B cell (primary cell): ENCODE measurements at regions not wholly inside any gene's neighbourhood (a gene's known extent, or its start where the extent isn't known, plus 50 kb on each side); places are given as distances from the start of the nearest gene placed in this dataset.

Experiments
- ATAC-seq: fragments of 200-7000 bp; cut with Tn5 transposase; one replicate; pipeline ENCODE4 v1.10.0; 2021; ENCODE audit warnings: low read depth, mild to moderate bottlenecking, moderate number of reproducible peaks, moderate library complexity
- CTCF ChIA-PET: fragments of 350-600 bp; sonication (Branson Sonifier 250); formaldehyde crosslinking; loops from one replicate; lab custom pipeline; 2021; ENCODE audit warnings: antibody characterized with exemption, inconsistent platforms; lab: Charles Lee
- POLR2A ChIA-PET: fragments of 350-600 bp; sonication (Branson Sonifier 250); formaldehyde crosslinking; loops from one replicate; lab custom pipeline; 2021; ENCODE audit warnings: antibody characterized with exemption; lab: Charles Lee
- DNase-seq: peaks from one replicate; pipeline ENCODE4 v3.0.0; 2013
- H2AFZ ChIP-seq: 2 replicates; pipeline ENCODE4 v1.6.1; 2012; ENCODE audit warnings: mild to moderate bottlenecking, low read depth, low read length; ENCODE audit not compliant: insufficient read depth, poor library complexity, severe bottlenecking
- H3K27ac ChIP-seq, 2 donors: 1 replicate in 1 of 2; 2 replicates in 1 of 2; pipeline ENCODE4 v1.5.1; 2012 to 2013; ENCODE audit warnings: low read length in 2 of 2, mild to moderate bottlenecking in 2 of 2, moderate library complexity in 1 of 2
- H3K27me3 ChIP-seq, 4 experiments: fragments of 200-600 bp in 1 of 4; sonication (generic) in 1 of 4; replicated peaks in 1 of 4; 1 replicate in 2 of 4; 2 replicates in 2 of 4; pipeline versions ENCODE4 v1.6.1 to v1.7.0; 2013 to 2016; ENCODE audit warnings: low read length in 3 of 4, mild to moderate bottlenecking in 2 of 4, mixed read lengths in 1 of 4, moderate library complexity in 1 of 4; ENCODE audit not compliant: insufficient read depth in 4 of 4, control insufficient read depth in 3 of 4; ENCODE audit errors: control extremely low read depth in 1 of 4
- H3K36me3 ChIP-seq, 2 experiments: replicated peaks in 1 of 2; 1 replicate in 1 of 2; 2 replicates in 1 of 2; pipeline versions ENCODE4 v1.6.1 to v1.7.1; 2013; ENCODE audit warnings: low read length in 1 of 2; ENCODE audit not compliant: insufficient read depth in 2 of 2, control insufficient read depth in 1 of 2; ENCODE audit errors: control extremely low read depth in 1 of 2, extremely low read depth in 1 of 2
- H3K4me1 ChIP-seq, 2 donors: fragments of 200-600 bp in 1 of 2; sonication (generic) in 1 of 2; 1 replicate in 1 of 2; 2 replicates in 1 of 2; pipeline versions ENCODE4 v1.5.1 to v1.6.1; 2013 to 2017; ENCODE audit warnings: low read length in 2 of 2; ENCODE audit not compliant: control insufficient read depth in 2 of 2, insufficient read depth in 2 of 2
- H3K4me2 ChIP-seq: replicated peaks from 2 replicates; pipeline ENCODE3; 2012; ENCODE audit warnings: mild to moderate bottlenecking, low read depth, low read length; ENCODE audit not compliant: poor library complexity, severe bottlenecking
- H3K4me3 ChIP-seq, 5 experiments: fragments of 200-600 bp in 1 of 5; sonication (generic) in 1 of 5; 1 replicate in 3 of 5; 2 replicates in 2 of 5; pipeline versions ENCODE4 v1.5.1 to v1.7.0; 2011 to 2016; ENCODE audit warnings: low read length in 4 of 5, mild to moderate bottlenecking in 4 of 5, low read depth in 2 of 5, control low read depth in 1 of 5, moderate library complexity in 1 of 5; ENCODE audit not compliant: insufficient read depth in 1 of 5; ENCODE audit errors: control extremely low read depth in 1 of 5, extremely low read depth in 1 of 5
- H3K79me2 ChIP-seq: fragments of 200-600 bp; sonication (generic); one replicate; pipeline ENCODE4 v1.6.0; 2016; ENCODE audit warnings: low read length; ENCODE audit not compliant: control insufficient read depth, insufficient read depth
- H3K9ac ChIP-seq: fragments of 200-600 bp; sonication (generic); 2 replicates; pipeline ENCODE4 v1.6.1; 2017; ENCODE audit warnings: mild to moderate bottlenecking, low read length, moderate library complexity
- H3K9me3 ChIP-seq, 3 donors: one replicate each; pipeline versions ENCODE4 v1.6.1 to v1.7.1; 2013; ENCODE audit warnings: low read length in 2 of 3; ENCODE audit not compliant: control insufficient read depth in 2 of 3, insufficient read depth in 1 of 3; ENCODE audit errors: control extremely low read depth in 1 of 3
- H4K20me1 ChIP-seq: 2 replicates; pipeline ENCODE4 v1.6.0; 2012; ENCODE audit warnings: mild to moderate bottlenecking, low read length; ENCODE audit not compliant: insufficient read depth, control insufficient read depth, poor library complexity, severe bottlenecking
- H3K27ac Mint-ChIP-seq: one replicate; pipeline ENCODE4 v1.8.0; 2021; ENCODE audit warnings: mixed read lengths
- H3K27me3 Mint-ChIP-seq: one replicate; pipeline ENCODE4 v1.8.0; 2021; ENCODE audit warnings: mixed read lengths
- H3K4me1 Mint-ChIP-seq: one replicate; pipeline ENCODE4 v1.8.0; 2021; ENCODE audit warnings: mixed read lengths
- H3K4me3 Mint-ChIP-seq: one replicate; pipeline ENCODE4 v1.8.0; 2021; ENCODE audit warnings: mixed read lengths
- H3K9me3 Mint-ChIP-seq: one replicate; pipeline ENCODE4 v1.8.0; 2022; ENCODE audit warnings: mixed read lengths; ENCODE audit not compliant: insufficient read depth
- EZH2 ChIP-seq: IDR thresholded peaks from 2 replicates; pipeline ENCODE4 v1.6.1; 2012; ENCODE audit warnings: borderline replicate concordance, low read depth, mild to moderate bottlenecking, moderate library complexity, low read length; ENCODE audit not compliant: insufficient read depth, poor library complexity, severe bottlenecking
- WGBS: methylation state at CpG from one replicate; pipeline ENCODE4 v1.1.5; 2013; ENCODE audit warnings: missing lambda C conversion rate; ENCODE audit not compliant: insufficient coverage; 5-methylcytosine and 5-hydroxymethylcytosine counted together
- intact Hi-C: fragments of 100-400 bp; cut with micrococcal nuclease; formaldehyde crosslinking; loops from one replicate; pipeline ENCODE4 v1.10.0; 2022
- TF ChIP-seq, protein P1 (sequence below): fragments of 200-600 bp; IDR thresholded peaks from one replicate; pipeline ENCODE4 v1.8.0; 2022; ENCODE audit warnings: antibody characterized with exemption, mild to moderate bottlenecking

DNA sequence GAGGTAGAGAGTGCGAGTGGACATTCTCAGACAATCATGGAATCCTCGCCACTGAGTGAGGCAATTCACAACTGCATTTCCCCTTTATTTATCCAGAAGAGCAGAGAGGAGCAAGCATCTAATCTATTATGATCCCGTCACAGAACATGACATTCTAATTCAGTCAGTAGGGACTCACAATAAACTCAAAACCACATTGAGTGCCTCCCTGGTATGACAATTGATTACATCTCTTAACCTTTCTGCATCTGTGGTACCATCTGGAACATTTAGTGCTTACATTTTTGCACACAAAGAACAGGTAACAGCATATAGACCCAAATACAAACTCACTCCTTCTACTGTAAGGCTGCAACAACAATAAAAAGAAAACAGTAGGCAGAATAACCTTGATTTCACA lies 517.2 kb downstream of the GBE1 start:
- intact Hi-C loops: no loop called here
- no peaks in the 10 kb centered on the region for H3K4me1 ChIP-seq
- no peaks in the 10 kb centered on the region for H3K79me2 ChIP-seq
- DNase-seq (no peak), ATAC-seq (no peak)
- H3K9me3 Mint-ChIP-seq: no peaks in the 10 kb centered on the region
- no peak overlapping the region for H3K27ac Mint-ChIP-seq
- no peaks in the 10 kb centered on the region for H3K27me3 ChIP-seq
- no peaks in the 10 kb centered on the region for H3K4me1 Mint-ChIP-seq
- H3K9ac ChIP-seq: no peak overlapping the region
- no peak overlapping the region for H3K4me3 ChIP-seq
- no peak overlapping the region for H3K4me3 Mint-ChIP-seq
- CTCF ChIA-PET: no interaction called here
- H3K9me3 ChIP-seq: peaks cover 0 to 1% (median 0%) of the 10 kb centered on the region in 3 donors
- POLR2A ChIA-PET: no interaction called here
- no peak overlapping the region for H3K27ac ChIP-seq
- no peaks in the 10 kb centered on the region for H4K20me1 ChIP-seq
- 94% methylated on average over 2 of the region's 3 CpGs for WGBS
- TF ChIP-seq, protein P1, sequence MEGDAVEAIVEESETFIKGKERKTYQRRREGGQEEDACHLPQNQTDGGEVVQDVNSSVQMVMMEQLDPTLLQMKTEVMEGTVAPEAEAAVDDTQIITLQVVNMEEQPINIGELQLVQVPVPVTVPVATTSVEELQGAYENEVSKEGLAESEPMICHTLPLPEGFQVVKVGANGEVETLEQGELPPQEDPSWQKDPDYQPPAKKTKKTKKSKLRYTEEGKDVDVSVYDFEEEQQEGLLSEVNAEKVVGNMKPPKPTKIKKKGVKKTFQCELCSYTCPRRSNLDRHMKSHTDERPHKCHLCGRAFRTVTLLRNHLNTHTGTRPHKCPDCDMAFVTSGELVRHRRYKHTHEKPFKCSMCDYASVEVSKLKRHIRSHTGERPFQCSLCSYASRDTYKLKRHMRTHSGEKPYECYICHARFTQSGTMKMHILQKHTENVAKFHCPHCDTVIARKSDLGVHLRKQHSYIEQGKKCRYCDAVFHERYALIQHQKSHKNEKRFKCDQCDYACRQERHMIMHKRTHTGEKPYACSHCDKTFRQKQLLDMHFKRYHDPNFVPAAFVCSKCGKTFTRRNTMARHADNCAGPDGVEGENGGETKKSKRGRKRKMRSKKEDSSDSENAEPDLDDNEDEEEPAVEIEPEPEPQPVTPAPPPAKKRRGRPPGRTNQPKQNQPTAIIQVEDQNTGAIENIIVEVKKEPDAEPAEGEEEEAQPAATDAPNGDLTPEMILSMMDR: no peak
- no peak for TF ChIP-seq EZH2
- H3K4me2 ChIP-seq: no peak overlapping the region
- no peaks in the 10 kb centered on the region for H3K27me3 Mint-ChIP-seq
- no peak overlapping the region for H2AFZ ChIP-seq
- H3K36me3 ChIP-seq: no peaks in the 10 kb centered on the region

- Histone ChIP-seq H3K9ac (no peak overlapping the region), H3K9me3 (no peaks in the 10 kb centered on the region), H3K4me1 (no peaks in the 10 kb centered on the region), H2AFZ (no peak overlapping the region), H3K27ac (no peak overlapping the region), H3K79me2 (no peaks in the 10 kb centered on the region), H3K36me3 (no peaks in the 10 kb centered on the region), H3K27me3 (no peaks in the 10 kb centered on the region), H3K4me2 (no peak overlapping the region), H4K20me1 (no peaks in the 10 kb centered on the region), H3K4me3 (no peak overlapping the region)
- Mint-ChIP-seq H3K27me3 (no peaks in the 10 kb centered on the region), H3K4me1 (no peaks in the 10 kb centered on the region), H3K4me3 (no peak overlapping the region), H3K9me3 (no peaks in the 10 kb centered on the region), H3K27ac (no peak overlapping the region)
- POLR2A ChIA-PET: no interaction called here
- intact Hi-C loops: no loop called here
- WGBS: no CpG with 5 or more reads among the region's 1 CpG
- CTCF ChIA-PET: no interaction called here
- TF ChIP-seq, protein P1: no peak
- TF ChIP-seq EZH2: no peak
- DNase-seq: no peak
- no peak for ATAC-seq
These were observed 518.6 kb downstream of the GBE1 start for GRCh38 chr3:81242871-81243270.
